KMS-11 (cell line): ENCODE measurements at regions not wholly inside any gene's neighbourhood (a gene's known extent, or its start where the extent isn't known, plus 50 kb on each side); places are given as distances from the start of the nearest gene placed in this dataset.
A peak's percentile ranks its signal among the peaks of the same experiment; 100 is the strongest.

Experiments
- H2AFZ ChIP-seq: fragments of 200-600 bp; sonication (generic); 2 replicates; pipeline ENCODE4 v1.6.1; 2016; ENCODE audit warnings: antibody characterized with exemption, mixed run types, low read depth
- H3K27ac ChIP-seq: fragments of 200-600 bp; sonication (generic); 2 replicates; pipeline ENCODE4 v1.6.1; 2016; ENCODE audit warnings: mild to moderate bottlenecking, mixed run types
- H3K27me3 ChIP-seq: fragments of 200-600 bp; sonication (generic); 2 replicates; pipeline ENCODE4 v1.6.1; 2017; ENCODE audit warnings: mild to moderate bottlenecking, low read depth, mixed run types, moderate library complexity; ENCODE audit not compliant: insufficient read depth
- H3K36me3 ChIP-seq: fragments of 200-600 bp; sonication (generic); 2 replicates; pipeline ENCODE4 v1.6.1; 2017; ENCODE audit warnings: mild to moderate bottlenecking, mixed run types; ENCODE audit not compliant: insufficient read depth
- H3K4me1 ChIP-seq: fragments of 200-600 bp; sonication (generic); 2 replicates; pipeline ENCODE4 v1.6.1; 2016; ENCODE audit warnings: mild to moderate bottlenecking, low read depth, mixed run types; ENCODE audit not compliant: poor library complexity, severe bottlenecking
- H3K4me2 ChIP-seq: fragments of 200-600 bp; sonication (generic); 2 replicates; pipeline ENCODE4 v1.7.0; 2016; ENCODE audit warnings: mild to moderate bottlenecking, mixed run types
- H3K4me3 ChIP-seq: fragments of 200-600 bp; sonication (generic); IDR thresholded peaks from 2 replicates; pipeline ENCODE4 v1.6.1; 2017; ENCODE audit warnings: low read depth, low read length, mixed read lengths; ENCODE audit not compliant: insufficient read depth
- H3K79me2 ChIP-seq: fragments of 200-600 bp; sonication (generic); 2 replicates; pipeline ENCODE4 v1.6.1; 2016; ENCODE audit warnings: low read depth, mixed run types; ENCODE audit not compliant: insufficient read depth
- H3K9ac ChIP-seq: fragments of 200-600 bp; sonication (generic); 2 replicates; pipeline ENCODE4 v1.6.1; 2016; ENCODE audit warnings: mild to moderate bottlenecking, mixed run types
- H4K20me1 ChIP-seq: fragments of 200-600 bp; sonication (generic); 2 replicates; pipeline ENCODE4 v1.6.1; 2016; ENCODE audit warnings: mild to moderate bottlenecking, mixed run types; ENCODE audit not compliant: insufficient read depth
- CTCF ChIP-seq: fragments of 200-600 bp; sonication (generic); conservative IDR thresholded peaks from 2 replicates; pipeline ENCODE4 v1.6.1; 2017; ENCODE audit warnings: low read depth, mild to moderate bottlenecking, antibody characterized with exemption, low read length, moderate library complexity, mixed read lengths

GRCh38 chr4:107183155-107183774, 147.2 kb upstream of the DKK2 start:
- Histone ChIP-seq H3K27me3 (no peaks in the 10 kb centered on the region), H3K27ac (no peak overlapping the region), H3K79me2 (no peaks in the 10 kb centered on the region), H3K4me2 (no peak overlapping the region), H4K20me1 (no peaks in the 10 kb centered on the region), H3K4me3 (no peak overlapping the region), H3K36me3 (no peaks in the 10 kb centered on the region), H3K9ac (no peak overlapping the region), H3K4me1 (no peaks in the 10 kb centered on the region), H2AFZ (no peak overlapping the region)
- peak; percentile 89 for TF ChIP-seq CTCF

- H3K9ac ChIP-seq, result no peak overlapping the region
- H3K4me3 ChIP-seq, result no peak overlapping the region
- H4K20me1 ChIP-seq, result no peaks in the 10 kb centered on the region
- TF ChIP-seq CTCF, result no peak
- no peaks in the 10 kb centered on the region for H3K27me3 ChIP-seq
- no peaks in the 10 kb centered on the region for H3K36me3 ChIP-seq
- no peak overlapping the region for H3K27ac ChIP-seq
- H3K4me2 ChIP-seq, result no peak overlapping the region
- no peak overlapping the region for H2AFZ ChIP-seq
- H3K79me2 ChIP-seq, result no peaks in the 10 kb centered on the region
- no peaks in the 10 kb centered on the region for H3K4me1 ChIP-seq
Measured at GRCh38 chr4:107182347-107182746, 146.2 kb upstream of the DKK2 start.

GRCh38 chr4:107166873-107167450, 130.8 kb upstream of the DKK2 start:
- Histone ChIP-seq H4K20me1 (no peaks in the 10 kb centered on the region), H2AFZ (no peak overlapping the region), H3K4me1 (no peaks in the 10 kb centered on the region), H3K27me3 (no peaks in the 10 kb centered on the region), H3K27ac (no peak overlapping the region), H3K4me3 (no peak overlapping the region), H3K4me2 (no peak overlapping the region), H3K36me3 (no peaks in the 10 kb centered on the region), H3K9ac (no peak overlapping the region), H3K79me2 (no peaks in the 10 kb centered on the region)
- no peak for TF ChIP-seq CTCF

GRCh38 chr4:107166181-107166580, 130.1 kb upstream of the DKK2 start:
- Histone ChIP-seq H3K4me1 (no peaks in the 10 kb centered on the region), H3K4me2 (no peak overlapping the region), H2AFZ (no peak overlapping the region), H3K4me3 (no peak overlapping the region), H4K20me1 (no peaks in the 10 kb centered on the region), H3K27me3 (no peaks in the 10 kb centered on the region), H3K79me2 (no peaks in the 10 kb centered on the region), H3K27ac (no peak overlapping the region), H3K36me3 (no peaks in the 10 kb centered on the region), H3K9ac (no peak overlapping the region)
- TF ChIP-seq CTCF, result no peak
